GM19455 (cell line): ENCODE measurements at regions not wholly inside any gene's neighbourhood (a gene's known extent, or its start where the extent isn't known, plus 50 kb on each side); places are given as distances from the start of the nearest gene placed in this dataset.
"Not testable (repeated sequence)": the region's sequence is repeated elsewhere in the genome, so short reads cannot be mapped to it uniquely, and the experiment has no call there.

ENCODE experiments used
- ATAC-seq: cut with Tn5 transposase; IDR thresholded peaks from one replicate; pipeline ENCODE4 v1.9.1; 2021; ENCODE audit not compliant: unreplicated experiment

DNA sequence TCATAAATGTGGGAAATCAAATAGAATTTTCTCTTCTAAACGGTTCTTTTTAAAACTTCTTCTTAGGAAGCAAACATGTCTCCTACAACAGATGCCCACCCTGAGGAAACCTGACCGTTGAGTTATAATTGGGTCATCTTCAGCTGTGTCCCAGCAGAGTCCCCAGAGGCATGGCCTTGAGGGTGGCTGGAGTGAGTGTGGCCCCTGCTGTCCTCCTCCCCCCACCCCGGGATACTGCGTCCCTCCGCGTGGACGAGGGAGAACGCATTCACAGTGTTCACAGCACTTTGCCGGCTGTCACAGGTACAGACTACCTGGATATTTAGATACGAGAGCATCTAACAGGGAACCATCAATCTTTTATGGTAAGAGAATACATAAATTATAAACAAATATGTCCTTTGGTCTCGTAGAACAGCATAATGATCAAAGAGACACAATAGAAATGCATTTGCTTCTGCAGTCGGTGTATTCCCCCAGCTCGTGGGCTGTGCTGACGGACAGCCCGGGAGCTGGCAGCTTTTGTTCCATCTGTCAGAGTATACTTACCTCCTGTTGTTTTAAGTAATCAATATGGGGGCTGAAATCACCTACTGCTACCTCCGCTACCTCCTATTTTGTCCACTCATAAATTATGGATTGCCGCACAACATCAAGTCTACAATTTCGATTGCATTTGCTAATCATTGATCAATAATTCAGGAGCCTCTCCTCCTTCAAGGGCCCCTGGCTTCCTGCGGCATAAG is 214.7 kb downstream of the IRX2 start:
- no peak for ATAC-seq

DNA sequence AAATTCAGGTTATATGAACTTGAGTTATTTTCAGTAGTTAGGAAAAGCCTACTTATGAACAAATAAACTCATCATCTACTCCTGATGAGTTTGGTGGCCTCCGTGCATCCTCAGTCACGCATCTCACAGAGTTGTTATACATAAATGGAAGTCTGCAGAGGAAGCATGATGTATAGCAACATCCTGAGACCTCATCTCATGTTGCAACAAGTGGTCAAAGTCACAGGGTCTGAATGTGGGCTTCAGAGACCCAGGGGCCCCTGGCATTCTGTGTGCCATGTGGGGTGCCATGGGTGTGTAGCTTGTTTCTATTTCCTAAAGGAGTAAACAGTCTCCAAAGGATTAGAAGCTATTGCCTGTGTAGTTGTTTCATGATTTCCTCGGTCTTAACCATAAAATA is 216.5 kb downstream of the IRX2 start:
- no peak for ATAC-seq

DNA sequence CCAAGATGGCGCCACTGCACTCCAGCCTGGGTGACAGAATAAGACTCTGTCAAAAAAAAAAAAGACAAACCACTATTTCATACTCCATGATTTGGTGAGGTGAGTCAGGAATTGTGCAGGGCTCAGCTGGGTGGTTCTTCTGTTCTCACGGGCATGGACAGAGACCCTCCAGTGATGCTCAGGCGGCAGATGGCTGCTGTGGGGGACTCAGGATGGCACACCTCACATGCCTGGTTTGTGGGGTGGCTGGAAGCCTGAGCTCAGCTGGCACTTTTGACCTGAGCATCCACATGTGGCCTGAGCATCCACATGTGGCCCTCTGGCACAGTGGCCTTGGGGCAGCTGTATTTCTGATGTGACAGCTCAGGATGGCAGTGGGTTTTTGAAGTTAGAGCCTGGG is 217.2 kb downstream of the IRX2 start:
- no peak for ATAC-seq

DNA sequence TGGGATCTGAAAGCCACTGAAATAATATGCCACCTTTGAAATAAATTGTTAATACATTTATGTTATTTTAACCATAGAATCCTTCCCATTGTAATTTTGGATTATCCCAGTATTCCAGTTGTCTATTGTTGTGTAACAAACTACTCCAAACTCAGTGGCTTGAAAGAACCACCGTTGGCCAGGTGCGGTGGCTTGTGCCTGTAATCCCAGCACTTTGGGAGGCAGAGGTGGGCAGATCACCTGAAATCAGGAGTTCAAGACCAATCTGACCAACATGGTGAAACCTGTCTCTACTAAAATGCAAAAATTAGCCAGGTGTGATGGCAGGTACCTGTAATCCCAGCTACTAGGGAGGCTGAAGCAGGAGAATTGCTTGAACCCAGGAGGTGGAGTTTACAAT is 217.6 kb downstream of the IRX2 start:
- not testable (repeated sequence) for ATAC-seq

DNA sequence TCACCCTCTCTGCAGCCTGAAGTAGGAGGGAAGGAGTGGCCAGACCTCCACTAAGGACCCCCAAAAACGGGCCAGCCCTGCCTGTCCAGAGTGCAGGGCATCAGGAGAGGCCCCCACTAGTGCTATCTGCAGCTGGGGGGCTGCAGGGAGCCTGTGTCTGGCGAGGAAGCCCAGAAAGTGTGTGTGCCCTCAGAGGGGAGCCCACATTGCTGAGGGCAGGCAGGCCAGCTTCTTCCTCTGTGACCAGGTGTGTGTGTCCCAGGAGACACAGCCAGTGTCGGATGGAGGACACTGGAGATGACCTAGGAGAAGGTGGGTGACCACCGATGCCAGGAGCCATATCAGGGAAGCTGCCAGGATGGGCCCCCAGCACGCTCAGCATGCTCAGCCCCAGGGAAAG is 218.7 kb downstream of the IRX2 start:
- no peak for ATAC-seq

DNA sequence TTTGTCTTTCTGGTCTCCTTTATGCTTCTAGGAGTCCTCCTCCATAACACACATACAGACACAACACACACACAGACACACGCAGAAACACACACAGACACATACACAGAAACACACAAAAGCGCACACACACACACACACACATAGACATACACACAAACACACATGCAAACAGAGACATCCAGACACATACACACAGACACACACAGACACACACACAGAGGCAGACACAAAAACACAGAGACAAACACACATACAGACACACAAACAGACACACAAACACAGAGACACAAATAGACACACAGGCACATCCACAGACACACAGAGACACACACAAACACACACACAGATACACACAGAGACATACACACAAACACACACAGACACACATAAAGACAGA is 220.2 kb downstream of the IRX2 start:
- no peak for ATAC-seq

DNA sequence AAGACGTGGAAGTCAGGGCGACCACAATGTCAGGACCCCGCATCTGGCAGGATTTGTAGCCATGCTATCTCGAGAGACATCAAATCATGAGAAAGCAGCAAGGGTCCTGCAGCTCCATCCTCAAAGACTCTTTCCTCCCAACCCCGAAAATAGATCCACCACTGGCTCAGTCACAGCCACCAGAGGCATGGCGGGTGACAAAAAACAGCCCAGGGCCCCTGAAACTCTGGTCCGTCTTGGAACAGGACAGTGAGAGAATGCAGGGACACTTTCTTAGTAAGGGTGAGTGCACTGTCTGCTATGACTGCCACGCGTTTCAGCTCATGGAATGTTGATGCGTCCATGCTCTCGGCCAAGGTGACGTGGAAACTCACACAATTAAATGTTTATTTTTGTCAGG is 220.9 kb downstream of the IRX2 start:
- no peak for ATAC-seq

DNA sequence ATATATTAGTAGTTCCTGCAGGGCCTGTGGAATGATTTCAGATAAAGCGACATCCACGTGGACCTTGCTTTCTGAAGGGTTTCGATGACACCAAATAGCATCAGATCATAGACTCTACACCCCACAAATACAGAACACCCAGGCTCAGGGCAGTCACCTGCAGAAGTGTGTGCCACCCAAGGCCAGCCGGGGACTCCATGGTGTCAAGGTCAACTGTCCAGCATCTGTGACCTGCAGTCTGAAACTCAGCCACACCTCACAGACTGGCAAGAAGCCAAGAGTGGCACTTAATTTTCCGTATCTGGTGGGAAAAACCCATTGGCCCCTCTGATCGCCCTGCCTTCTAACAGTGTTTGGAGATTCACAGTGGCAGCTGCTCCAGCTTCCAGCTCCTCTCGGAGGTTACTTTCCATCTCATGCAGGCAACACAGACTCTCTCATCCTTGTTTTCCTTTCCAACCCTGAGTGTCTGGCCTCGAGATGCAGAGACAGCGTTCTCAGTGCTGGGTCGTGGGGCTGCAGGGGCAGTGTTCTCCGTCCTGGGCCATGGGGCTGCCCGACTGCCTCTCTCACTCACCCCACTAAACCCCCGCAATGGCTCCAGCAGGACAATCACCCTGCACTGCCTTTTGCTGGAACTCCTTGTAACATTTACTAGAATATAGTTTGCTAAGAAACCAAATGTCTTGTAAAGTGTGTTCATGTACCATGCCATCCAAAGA is 221.9 kb downstream of the IRX2 start:
- ATAC-seq, result no peak

DNA sequence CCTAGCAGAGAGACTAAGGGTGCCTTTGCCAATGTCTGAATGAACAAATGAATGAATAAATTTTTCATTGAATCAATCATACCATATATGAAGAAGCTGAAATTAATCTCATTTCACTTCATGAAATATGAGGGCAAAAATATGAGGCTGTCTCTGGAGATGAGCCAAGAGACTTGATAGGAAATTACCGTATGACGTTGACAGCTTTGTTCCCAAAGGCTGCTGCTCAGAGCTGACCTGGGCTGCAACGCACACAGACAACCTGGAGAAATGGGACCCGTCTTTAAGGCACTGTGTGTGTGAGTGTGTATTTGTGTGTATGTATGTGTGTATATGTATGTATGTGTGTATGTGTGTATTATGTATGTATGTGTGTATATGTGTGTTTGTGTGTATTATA is 226.1 kb downstream of the IRX2 start:
- ATAC-seq, result no peak

DNA sequence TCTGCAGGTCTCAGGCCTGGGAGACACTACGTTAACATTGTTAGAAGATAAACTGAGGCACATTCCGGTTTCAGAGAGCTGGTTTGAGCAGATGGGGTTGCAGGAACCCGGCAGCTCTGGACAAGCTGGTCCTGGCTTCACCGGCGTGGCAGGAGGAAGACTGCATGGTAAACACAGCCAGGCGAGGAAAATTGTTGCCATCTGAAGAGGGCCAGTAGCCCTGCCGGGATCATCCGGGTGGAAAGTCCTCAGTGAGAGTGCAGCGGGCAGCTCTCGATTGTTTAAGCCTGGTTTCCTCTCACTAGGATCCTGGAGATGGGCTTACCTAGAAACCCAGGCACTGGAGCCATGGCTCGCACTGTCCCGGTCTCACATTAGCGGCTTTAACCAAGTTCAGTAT is 226.9 kb downstream of the IRX2 start:
- ATAC-seq, result no peak

DNA sequence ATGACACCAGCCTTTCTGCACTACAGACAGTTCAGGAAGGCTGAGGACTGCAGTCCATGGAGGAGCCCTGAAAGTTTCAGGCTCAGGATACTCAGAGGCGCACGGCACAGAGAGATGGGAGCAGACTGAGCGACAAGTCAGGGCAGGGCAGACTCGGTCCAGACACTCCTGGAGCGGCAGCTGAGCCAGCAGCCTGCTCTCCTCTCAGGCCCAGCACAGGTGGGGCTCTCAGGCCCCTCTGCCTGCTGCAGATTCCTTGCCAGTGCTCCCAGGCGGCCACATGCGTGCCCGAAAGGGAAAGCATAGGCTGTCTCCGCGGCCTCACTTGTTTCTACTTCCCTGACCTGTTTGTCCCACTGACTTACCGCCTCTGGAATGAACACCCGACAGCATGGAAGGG is 228.3 kb downstream of the IRX2 start:
- ATAC-seq, result no peak

DNA sequence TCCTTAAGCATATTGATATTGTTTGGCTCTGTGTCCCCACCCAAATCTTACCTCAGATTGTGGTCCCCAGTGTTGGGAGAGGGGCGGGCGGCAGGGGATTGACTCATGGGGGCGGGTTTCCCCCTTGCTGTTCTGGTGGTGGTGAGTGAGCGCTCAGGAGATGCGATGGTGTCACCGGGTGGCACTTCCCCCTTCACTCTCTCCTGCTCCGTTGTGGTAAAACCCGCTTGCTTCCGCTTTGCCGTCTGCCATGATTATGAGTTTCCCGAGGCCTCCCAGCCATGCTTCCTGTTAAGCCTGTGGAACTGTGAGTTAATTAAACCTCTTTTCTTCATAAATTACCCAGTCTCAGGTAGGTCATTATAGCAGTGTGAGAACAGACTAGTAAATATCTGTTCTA is 229.1 kb downstream of the IRX2 start:
- ATAC-seq, result no peak

DNA sequence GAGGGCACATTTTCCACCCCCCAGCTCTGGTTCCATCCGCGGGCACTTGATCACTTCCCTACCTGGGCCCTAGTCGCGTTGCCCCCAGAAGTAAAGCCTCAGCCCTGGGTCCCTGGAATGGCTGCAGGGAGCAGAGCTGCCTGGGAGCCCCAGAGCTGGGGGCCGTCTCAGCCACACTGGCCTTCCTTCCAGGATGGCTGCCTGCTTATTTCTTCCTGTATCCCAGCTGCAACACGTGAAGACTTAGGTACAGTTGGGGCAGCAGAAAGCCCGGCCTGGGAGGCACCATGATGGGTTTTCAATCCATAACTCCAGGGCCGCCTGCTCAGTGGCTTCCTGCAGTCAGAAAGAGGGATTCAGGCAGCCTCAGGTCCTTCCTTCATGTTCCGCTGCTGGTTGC is 232.3 kb downstream of the IRX2 start:
- ATAC-seq, result no peak

DNA sequence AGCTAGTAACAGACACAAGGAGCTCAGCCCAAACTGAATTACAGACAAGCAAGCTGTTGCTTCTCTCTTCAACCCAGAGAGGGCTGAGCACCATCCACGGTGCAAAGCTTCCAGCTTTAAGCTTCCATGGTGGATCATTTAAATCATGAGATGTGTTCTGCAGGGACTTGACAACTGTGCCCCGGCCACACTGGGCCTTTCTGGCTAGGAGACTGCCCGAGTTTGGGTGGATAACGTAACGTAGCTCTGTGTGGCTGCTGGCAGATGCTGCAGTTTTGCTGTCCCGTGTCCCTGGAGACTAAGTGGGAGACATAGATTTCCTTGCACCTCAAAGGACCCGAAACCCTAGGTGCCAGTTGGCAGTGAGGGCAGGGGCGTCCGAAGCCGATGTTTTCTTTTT is 234.0 kb downstream of the IRX2 start:
- no peak for ATAC-seq

DNA sequence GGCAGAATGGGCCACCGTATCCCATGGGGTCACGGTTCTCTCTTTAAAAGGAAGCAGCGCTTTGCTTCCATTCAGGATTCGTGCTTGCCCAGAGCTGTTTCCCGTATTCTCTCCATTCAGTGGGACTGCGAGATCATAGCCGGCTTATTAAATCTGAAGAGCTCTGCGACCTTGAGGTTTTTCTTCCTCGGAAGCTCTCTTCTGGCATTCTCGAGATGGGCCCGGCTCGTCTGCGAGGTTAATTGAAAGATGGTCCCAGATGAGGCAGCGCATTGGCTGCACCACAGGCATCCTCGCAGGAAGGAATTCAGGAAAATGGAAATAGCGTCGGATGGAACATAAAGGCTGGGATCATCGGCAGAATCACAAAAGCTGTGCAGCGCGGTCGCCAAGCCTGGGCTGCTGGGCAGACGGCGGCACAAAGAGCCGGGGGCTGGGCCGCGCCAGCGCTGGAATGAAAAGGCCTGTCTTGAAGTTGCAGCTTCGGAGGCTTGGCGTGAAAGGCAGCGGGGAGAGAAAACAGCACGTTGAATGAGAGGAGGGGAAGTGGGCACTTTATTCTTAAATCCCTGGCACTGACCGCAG is 236.2 kb downstream of the IRX2 start:
- no peak for ATAC-seq

DNA sequence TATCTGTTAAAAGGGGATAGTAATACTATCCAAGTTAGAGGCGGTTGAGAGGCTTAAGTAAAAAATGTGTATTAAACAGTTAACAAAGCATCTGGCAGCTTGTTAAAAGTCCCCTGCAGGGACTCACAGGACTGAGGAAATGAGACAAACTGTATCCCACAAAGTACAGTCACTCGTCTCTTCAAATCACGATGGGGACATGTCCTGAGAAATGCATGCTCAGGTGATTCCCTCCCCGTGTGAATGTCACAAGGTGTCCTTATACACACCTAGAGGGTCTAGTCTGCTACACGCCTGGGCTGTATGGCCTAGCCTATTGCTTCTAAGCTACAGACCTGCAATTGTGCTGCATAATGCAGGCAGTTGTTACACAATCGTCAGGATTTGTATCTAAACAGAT is 237.0 kb downstream of the IRX2 start:
- no peak for ATAC-seq

DNA sequence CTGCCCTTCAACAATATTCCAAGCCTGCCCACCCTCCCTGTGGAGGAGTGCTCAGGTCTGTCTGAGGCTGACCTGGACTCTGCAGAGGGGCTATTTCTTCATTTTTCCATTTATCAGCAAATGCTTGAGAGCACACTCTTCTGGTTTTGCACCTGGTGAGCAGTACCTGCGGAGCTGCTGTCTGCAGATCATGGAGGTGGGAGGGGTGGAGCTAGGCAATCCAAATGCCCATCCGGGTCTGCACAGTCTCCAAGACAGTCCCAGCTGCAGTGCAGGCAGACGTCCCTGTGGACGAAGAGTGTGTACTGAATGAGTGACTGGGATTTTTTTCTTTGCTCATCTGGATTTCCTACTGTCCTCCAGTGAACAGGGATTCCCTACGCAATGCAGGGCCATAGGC is 239.8 kb downstream of the IRX2 start:
- no peak for ATAC-seq

DNA sequence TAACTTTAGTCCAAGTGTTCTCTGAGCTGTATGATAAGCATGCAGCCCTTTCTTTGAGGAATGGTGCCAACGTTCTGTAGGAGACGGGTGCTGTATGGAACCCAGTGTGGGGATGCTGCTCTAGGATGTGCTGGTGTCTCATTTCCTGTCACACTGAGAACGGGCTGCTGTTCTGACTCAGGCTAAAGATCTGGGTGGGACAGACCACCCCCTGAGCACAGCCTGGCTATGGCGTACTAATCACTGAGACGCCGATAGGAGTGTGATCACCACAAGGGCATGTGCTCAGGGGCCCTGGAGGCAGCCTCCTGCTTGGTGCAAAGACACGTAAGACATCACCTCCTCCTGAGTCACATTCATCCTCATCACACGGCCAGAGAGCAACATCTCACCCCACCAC is 240.4 kb downstream of the IRX2 start:
- ATAC-seq, result no peak

DNA sequence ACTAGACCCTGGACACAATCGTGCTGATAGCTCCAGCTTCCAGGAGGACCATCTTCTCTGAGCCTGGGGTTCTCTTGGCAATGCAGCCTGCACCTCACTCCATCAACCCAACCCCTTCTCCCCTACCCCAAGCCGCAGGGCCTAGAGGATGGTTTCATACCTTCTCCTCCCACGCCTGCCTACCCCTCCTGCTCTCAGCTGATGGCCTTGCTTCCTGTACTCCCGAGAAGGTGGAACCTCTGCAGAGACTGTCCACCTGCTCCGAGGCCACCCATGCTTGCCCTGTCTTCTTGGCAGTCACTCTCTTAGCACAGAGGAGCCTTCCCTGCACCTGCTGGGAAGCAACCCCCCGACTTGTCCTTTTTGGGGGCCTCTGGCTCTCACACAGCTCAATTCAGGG is 241.9 kb downstream of the IRX2 start:
- no peak for ATAC-seq

DNA sequence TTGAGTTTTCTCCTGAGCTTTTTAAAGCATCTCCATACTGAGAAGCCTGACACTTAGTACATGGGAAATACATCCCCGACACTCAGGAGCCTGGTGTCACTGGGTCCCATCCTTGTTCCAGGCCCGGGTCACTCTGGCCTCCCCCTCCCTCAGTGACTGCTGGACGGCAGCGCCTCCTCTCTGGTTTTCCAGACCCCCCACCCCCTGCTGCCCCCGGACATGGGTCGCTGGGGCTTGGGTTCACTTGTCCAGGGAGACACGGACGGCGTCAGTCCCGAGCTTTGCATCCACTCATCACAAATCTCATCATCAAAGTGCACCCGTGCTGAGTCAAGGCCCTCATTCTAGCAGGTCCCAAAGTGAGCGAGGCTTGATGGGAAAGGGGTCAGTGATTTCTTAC is 243.0 kb downstream of the IRX2 start:
- ATAC-seq, result no peak

DNA sequence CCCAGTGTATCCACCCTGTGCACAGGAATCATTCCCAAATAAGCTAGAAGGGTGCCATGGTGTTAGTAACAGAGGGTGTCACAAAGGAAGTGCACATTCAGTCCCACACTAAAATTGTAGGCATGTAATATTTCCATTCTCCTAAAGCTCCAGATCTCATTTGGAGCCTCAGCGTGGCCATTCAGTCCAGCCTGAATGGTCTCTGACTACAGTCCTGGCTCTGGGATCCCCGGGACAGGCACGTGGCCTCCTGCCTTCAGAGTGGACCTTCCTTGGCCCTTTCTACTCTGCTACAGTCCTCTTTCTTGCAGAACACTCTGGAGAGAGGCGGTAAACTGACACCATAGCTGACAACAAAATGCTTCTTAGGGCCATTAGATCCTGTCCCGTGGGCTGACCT is 243.9 kb downstream of the IRX2 start:
- no peak for ATAC-seq

DNA sequence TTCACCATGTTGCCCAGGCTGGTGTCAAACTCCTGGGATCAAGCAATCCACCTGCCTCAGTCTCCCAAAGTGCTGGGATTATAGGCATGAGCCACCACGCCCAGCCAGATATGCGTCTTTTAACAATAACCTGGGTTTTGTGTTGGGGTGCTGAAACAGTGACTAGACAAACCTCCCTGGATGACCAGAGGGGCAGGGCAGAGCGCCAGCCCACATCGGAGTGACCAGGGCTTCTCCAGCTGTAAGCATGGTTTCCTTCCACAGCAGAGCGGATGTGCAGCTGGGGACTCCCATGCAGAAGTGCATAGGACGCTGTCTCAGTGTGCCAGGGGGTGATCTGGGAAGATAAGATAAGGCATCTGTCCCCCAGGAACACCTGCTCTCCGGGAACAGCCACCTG is 244.9 kb downstream of the IRX2 start:
- no peak for ATAC-seq

DNA sequence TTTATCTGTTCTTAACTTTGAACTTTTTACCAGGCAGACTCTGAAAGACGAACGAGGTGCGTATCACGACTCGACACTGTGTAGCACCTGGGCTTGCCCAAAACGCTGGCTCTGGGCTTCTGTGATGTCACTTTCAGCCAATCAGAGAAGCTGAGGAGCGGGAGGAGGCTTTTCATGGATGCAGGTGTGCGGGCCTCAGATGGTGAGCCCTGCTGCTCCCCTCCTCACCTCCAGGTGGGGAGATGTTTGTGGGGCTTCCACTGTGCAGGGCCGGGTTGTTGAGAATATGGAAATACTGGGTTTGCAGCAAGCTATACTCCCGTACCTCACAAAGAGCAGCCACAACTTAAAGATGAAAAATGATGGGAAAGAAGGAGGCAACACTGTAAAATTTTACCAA is 246.3 kb downstream of the IRX2 start:
- no peak for ATAC-seq
